SU-DHL-6 (cell line): ENCODE measurements at regions not wholly inside any gene's neighbourhood (a gene's known extent, or its start where the extent isn't known, plus 50 kb on each side); places are given as distances from the start of the nearest gene placed in this dataset.

Experiments used
- CTCF ChIP-seq: fragments of 200-600 bp; sonication (generic); IDR thresholded peaks from one replicate; pipeline ENCODE4 v1.5.1; 2017; ENCODE audit warnings: antibody characterized with exemption, mild to moderate bottlenecking, low read length, moderate library complexity; ENCODE audit not compliant: insufficient read depth, poor library complexity, severe bottlenecking
- EZH2phosphoT487 ChIP-seq: fragments of 200-600 bp; sonication (generic), shearing (Covaris generic); conservative IDR thresholded peaks from 2 replicates; pipeline ENCODE4 v1.6.1; 2018; ENCODE audit warnings: mild to moderate bottlenecking, antibody characterized with exemption, low read length, moderate library complexity, mixed read lengths

- TF ChIP-seq CTCF: no peak
- TF ChIP-seq EZH2phosphoT487: no peak
Observed at GRCh38 chr13:34174671-34175145, 356.8 kb downstream of the RFC3 start.
